DOHH2 (cell line): ENCODE measurements at regions not wholly inside any gene's neighbourhood (a gene's known extent, or its start where the extent isn't known, plus 50 kb on each side); places are given as distances from the start of the nearest gene placed in this dataset.

ENCODE experiments used
- EZH2phosphoT487 ChIP-seq: fragments of 200-600 bp; sonication (generic); IDR thresholded peaks from 2 replicates; pipeline ENCODE4 v1.6.1; 2017; ENCODE audit warnings: borderline replicate concordance, mild to moderate bottlenecking, antibody characterized with exemption, low read length, moderate library complexity, mixed read lengths
- TF ChIP-seq, protein P1 (sequence below): fragments of 200-600 bp; sonication (generic); IDR thresholded peaks from one replicate; pipeline ENCODE4 v1.5.1; 2014; ENCODE audit warnings: antibody characterized with exemption, mild to moderate bottlenecking, low read depth, low read length; ENCODE audit not compliant: poor library complexity, severe bottlenecking

DNA sequence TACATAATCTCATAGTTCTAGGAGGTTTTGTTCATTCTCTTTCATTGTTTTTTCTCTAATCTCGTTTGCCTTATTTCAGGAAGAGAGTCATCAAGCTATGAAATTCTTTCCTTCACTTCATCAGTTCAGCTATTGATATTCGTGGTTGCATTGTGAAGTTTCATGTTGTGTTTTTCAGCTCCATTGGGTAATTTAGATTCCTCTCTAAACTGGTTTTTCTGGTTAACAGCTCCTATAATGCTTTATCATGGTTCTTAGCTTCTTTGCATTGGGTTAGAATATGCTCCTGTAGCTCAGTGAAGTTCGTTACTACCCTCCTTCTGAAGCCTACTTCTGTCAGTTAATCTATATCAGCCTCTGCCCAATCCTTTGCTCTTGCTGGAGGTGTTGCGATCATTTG lies 69.4 kb upstream of the CD96 start:
- TF ChIP-seq, protein P1, sequence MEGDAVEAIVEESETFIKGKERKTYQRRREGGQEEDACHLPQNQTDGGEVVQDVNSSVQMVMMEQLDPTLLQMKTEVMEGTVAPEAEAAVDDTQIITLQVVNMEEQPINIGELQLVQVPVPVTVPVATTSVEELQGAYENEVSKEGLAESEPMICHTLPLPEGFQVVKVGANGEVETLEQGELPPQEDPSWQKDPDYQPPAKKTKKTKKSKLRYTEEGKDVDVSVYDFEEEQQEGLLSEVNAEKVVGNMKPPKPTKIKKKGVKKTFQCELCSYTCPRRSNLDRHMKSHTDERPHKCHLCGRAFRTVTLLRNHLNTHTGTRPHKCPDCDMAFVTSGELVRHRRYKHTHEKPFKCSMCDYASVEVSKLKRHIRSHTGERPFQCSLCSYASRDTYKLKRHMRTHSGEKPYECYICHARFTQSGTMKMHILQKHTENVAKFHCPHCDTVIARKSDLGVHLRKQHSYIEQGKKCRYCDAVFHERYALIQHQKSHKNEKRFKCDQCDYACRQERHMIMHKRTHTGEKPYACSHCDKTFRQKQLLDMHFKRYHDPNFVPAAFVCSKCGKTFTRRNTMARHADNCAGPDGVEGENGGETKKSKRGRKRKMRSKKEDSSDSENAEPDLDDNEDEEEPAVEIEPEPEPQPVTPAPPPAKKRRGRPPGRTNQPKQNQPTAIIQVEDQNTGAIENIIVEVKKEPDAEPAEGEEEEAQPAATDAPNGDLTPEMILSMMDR: no peak
- TF ChIP-seq EZH2phosphoT487: no peak
